ENCODE measurements at regions not wholly inside any gene's neighbourhood (a gene's known extent, or its start where the extent isn't known, plus 50 kb on each side); places are given as distances from the start of the nearest gene placed in this dataset.
A peak's percentile ranks its signal among the peaks of the same experiment; 100 is the strongest.

- no peak for DNase-seq (ENCODE audit: low read depth)
- no peak overlapping the region for H3K4me3 ChIP-seq (ENCODE audit: low read depth, low read length)
- TF ChIP-seq CTCF (conservative IDR thresholded peaks at IDR 0.05; ENCODE audit: low read depth, low read length) = no peak
These were observed 268.6 kb upstream of the IGFBP7 start for GRCh38 chr4:57378766-57379165.

- no peak for DNase-seq (ENCODE audit: low read depth)
- no peak for TF ChIP-seq CTCF (conservative IDR thresholded peaks at IDR 0.05; ENCODE audit: low read depth, low read length)
- no peak overlapping the region for H3K4me3 ChIP-seq (ENCODE audit: low read depth, low read length)
These were observed 264.8 kb upstream of the IGFBP7 start for GRCh38 chr4:57374866-57375595.

- no peak for TF ChIP-seq CTCF (conservative IDR thresholded peaks at IDR 0.05; ENCODE audit: low read depth, low read length)
- no peak overlapping the region for H3K4me3 ChIP-seq (ENCODE audit: low read depth, low read length)
- no peak for DNase-seq (ENCODE audit: low read depth)
These were observed 263.8 kb upstream of the IGFBP7 start for GRCh38 chr4:57373991-57374390.

GRCh38 chr4:57371671-57372070, 261.5 kb upstream of the IGFBP7 start:
- no peak overlapping the region for H3K4me3 ChIP-seq (ENCODE audit: low read depth, low read length)
- TF ChIP-seq CTCF (conservative IDR thresholded peaks at IDR 0.05; ENCODE audit: low read depth, low read length) = no peak
- DNase-seq (ENCODE audit: low read depth) = peak; percentile 5

GRCh38 chr4:57370691-57371090, 260.5 kb upstream of the IGFBP7 start:
- no peak for TF ChIP-seq CTCF (conservative IDR thresholded peaks at IDR 0.05; ENCODE audit: low read depth, low read length)
- DNase-seq (ENCODE audit: low read depth) = no peak
- no peak overlapping the region for H3K4me3 ChIP-seq (ENCODE audit: low read depth, low read length)

GRCh38 chr4:57369446-57369845, 259.3 kb upstream of the IGFBP7 start:
- no peak overlapping the region for H3K4me3 ChIP-seq (ENCODE audit: low read depth, low read length)
- no peak for DNase-seq (ENCODE audit: low read depth)
- TF ChIP-seq CTCF (conservative IDR thresholded peaks at IDR 0.05; ENCODE audit: low read depth, low read length) = no peak

- DNase-seq (ENCODE audit: low read depth) = no peak
- TF ChIP-seq CTCF (conservative IDR thresholded peaks at IDR 0.05; ENCODE audit: low read depth, low read length) = no peak
- H3K4me3 ChIP-seq (ENCODE audit: low read depth, low read length) = no peak overlapping the region
These were observed 254.1 kb upstream of the IGFBP7 start for GRCh38 chr4:57364255-57364654.
